GM12874 (cell line): ENCODE measurements at regions not wholly inside any gene's neighbourhood (a gene's known extent, or its start where the extent isn't known, plus 50 kb on each side); places are given as distances from the start of the nearest gene placed in this dataset.

Source experiments
- TF ChIP-seq, protein P1 (sequence below): IDR thresholded peaks from 2 replicates; pipeline ENCODE4 v1.5.1; 2011; ENCODE audit warnings: low read depth, mild to moderate bottlenecking, control low read depth, low read length, moderate library complexity; ENCODE audit not compliant: insufficient read depth

GRCh38 chr20:20933142-20933958 is 172.8 kb downstream of the LINC00237 start:
- TF ChIP-seq, protein P1, sequence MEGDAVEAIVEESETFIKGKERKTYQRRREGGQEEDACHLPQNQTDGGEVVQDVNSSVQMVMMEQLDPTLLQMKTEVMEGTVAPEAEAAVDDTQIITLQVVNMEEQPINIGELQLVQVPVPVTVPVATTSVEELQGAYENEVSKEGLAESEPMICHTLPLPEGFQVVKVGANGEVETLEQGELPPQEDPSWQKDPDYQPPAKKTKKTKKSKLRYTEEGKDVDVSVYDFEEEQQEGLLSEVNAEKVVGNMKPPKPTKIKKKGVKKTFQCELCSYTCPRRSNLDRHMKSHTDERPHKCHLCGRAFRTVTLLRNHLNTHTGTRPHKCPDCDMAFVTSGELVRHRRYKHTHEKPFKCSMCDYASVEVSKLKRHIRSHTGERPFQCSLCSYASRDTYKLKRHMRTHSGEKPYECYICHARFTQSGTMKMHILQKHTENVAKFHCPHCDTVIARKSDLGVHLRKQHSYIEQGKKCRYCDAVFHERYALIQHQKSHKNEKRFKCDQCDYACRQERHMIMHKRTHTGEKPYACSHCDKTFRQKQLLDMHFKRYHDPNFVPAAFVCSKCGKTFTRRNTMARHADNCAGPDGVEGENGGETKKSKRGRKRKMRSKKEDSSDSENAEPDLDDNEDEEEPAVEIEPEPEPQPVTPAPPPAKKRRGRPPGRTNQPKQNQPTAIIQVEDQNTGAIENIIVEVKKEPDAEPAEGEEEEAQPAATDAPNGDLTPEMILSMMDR = no peak

DNA sequence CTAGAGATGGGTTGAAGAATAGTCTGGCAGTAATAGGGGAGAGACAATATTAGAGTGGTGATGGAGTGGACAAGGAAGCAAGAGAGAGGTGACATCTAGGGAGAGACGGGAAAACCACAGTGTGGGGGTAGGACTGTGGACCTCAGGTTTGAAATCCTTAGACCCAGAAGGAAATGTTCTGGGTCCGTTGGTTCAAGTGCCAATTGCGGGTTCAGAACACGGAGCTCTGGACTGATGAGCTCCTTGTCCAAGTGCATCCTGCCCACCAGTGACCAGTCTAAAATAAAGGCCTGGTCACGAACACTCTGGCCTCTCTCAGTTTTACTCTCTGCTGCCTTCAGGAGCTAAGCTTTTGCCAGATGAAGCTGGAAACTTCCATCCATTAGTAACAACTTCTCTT is 174.0 kb downstream of the LINC00237 start:
- TF ChIP-seq, protein P1 = no peak

GRCh38 chr20:20931632-20932031 is 174.5 kb downstream of the LINC00237 start:
- TF ChIP-seq, protein P1 = no peak

- TF ChIP-seq, protein P1 = no peak
Observed at GRCh38 chr20:20931024-20931423, 175.1 kb downstream of the LINC00237 start.

GRCh38 chr20:20930500-20930899 is 175.7 kb downstream of the LINC00237 start:
- TF ChIP-seq, protein P1 = no peak

- TF ChIP-seq, protein P1 = no peak
Observed at GRCh38 chr20:20929341-20929740, 176.8 kb downstream of the LINC00237 start.

DNA sequence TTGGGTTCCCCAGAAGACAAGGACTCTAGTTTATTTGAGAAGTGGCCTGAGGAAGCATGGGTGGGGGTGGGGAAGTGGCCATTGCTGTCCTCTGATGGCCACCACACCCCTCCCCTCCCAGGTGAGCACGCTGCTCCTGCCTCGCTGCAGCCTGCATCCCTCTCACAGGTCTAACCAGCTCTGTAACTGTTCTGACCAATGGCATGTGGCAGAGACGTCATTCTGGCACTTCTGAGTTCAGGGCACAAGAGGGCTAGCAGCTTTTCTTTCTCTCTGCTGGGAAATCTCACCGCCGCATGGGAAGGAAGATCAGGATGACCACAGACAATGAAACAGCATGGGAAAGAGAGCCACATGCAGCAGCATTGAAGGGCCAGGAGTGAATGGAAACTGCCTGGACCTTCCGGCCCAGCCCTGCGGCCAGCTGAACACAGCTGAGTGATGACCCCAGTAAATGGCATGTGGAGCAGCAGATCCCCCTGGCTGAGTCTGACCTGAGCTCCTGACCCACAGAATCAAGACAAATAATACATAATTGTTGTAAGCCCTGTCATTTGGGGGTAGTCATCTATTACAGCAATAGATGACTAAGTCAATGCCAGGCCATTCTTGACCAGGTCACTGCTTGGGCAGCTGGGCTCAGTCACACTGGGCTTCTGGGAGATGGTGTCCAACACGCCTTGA is 179.8 kb downstream of the LINC00237 start:
- TF ChIP-seq, protein P1 = no peak
